MM.1S (cell line): ENCODE measurements at regions not wholly inside any gene's neighbourhood (a gene's known extent, or its start where the extent isn't known, plus 50 kb on each side); places are given as distances from the start of the nearest gene placed in this dataset.

ENCODE experiments used
- DNase-seq: peaks from one replicate; pipeline ENCODE4 v3.0.0-alpha.2; 2015
- H2AFZ ChIP-seq: fragments of 300-600 bp; sonication (generic); 2 replicates; pipeline ENCODE4 v1.6.0; 2016; ENCODE audit warnings: antibody characterized with exemption, low read length
- H3F3A ChIP-seq: fragments of 300-600 bp; sonication (generic); 2 replicates; pipeline ENCODE4 v1.6.1; 2016; ENCODE audit warnings: mild to moderate bottlenecking, antibody characterized with exemption, low read length, moderate library complexity, mixed read lengths; ENCODE audit not compliant: insufficient read depth
- H3K27ac ChIP-seq: fragments of 300-600 bp; sonication (generic); 2 replicates; pipeline ENCODE4 v1.5.1; 2016; ENCODE audit warnings: mild to moderate bottlenecking, low read length
- H3K27me3 ChIP-seq: fragments of 300-600 bp; sonication (generic); replicated peaks from 2 replicates; pipeline ENCODE4 v1.6.0; 2016; ENCODE audit warnings: low read length; ENCODE audit not compliant: insufficient read depth
- H3K36me3 ChIP-seq: fragments of 300-600 bp; sonication (generic); replicated peaks from 2 replicates; pipeline ENCODE4 v1.6.1; 2016; ENCODE audit warnings: mild to moderate bottlenecking, low read length, mixed read lengths; ENCODE audit not compliant: insufficient read depth
- H3K4me1 ChIP-seq: fragments of 300-600 bp; sonication (generic); 2 replicates; pipeline ENCODE4 v1.6.1; 2016; ENCODE audit warnings: low read length, mixed read lengths
- H3K4me2 ChIP-seq: fragments of 300-600 bp; sonication (generic); 2 replicates; pipeline ENCODE4 v1.6.0; 2016; ENCODE audit warnings: low read depth, low read length
- H3K4me3 ChIP-seq: fragments of 300-600 bp; sonication (generic); 2 replicates; pipeline ENCODE4 v1.5.1; 2016; ENCODE audit warnings: low read length, mixed read lengths
- H3K79me2 ChIP-seq: fragments of 300-600 bp; sonication (generic); 2 replicates; pipeline ENCODE4 v1.6.1; 2016; ENCODE audit warnings: mixed run types, low read length, mixed read lengths
- H3K9ac ChIP-seq: fragments of 300-600 bp; sonication (generic); 2 replicates; pipeline ENCODE4 v1.6.1; 2016; ENCODE audit warnings: low read length, mixed read lengths
- H3K9me2 ChIP-seq: fragments of 300-600 bp; sonication (generic); replicated peaks from 2 replicates; pipeline ENCODE4 v1.6.1; 2016; ENCODE audit warnings: mild to moderate bottlenecking, low read length, mixed read lengths; ENCODE audit not compliant: insufficient read depth
- H3K9me3 ChIP-seq: fragments of 300-600 bp; sonication (generic); replicated peaks from 2 replicates; pipeline ENCODE4 v1.6.1; 2016; ENCODE audit warnings: mild to moderate bottlenecking, low read length, mixed read lengths; ENCODE audit not compliant: insufficient read depth
- H4K20me1 ChIP-seq: fragments of 300-600 bp; sonication (generic); 2 replicates; pipeline ENCODE4 v1.6.1; 2016; ENCODE audit warnings: mild to moderate bottlenecking, low read length, moderate library complexity, mixed read lengths; ENCODE audit not compliant: insufficient read depth
- EZH2 ChIP-seq: fragments of 300-600 bp; sonication (generic); optimal IDR thresholded peaks from 2 replicates; pipeline ENCODE3; 2017; ENCODE audit warnings: low read depth, mild to moderate bottlenecking, antibody characterized with exemption, low read length, mixed read lengths
- EZH2phosphoT487 ChIP-seq: fragments of 300-600 bp; sonication (generic); IDR thresholded peaks from 2 replicates; pipeline ENCODE4 v1.6.1; 2018; ENCODE audit warnings: antibody characterized with exemption, low read length
- TF ChIP-seq, protein P1 (sequence below): fragments of 300-600 bp; sonication (generic); IDR thresholded peaks from 2 replicates; pipeline ENCODE4 v1.5.1; 2016; ENCODE audit warnings: antibody characterized with exemption, low read length, mixed read lengths

DNA sequence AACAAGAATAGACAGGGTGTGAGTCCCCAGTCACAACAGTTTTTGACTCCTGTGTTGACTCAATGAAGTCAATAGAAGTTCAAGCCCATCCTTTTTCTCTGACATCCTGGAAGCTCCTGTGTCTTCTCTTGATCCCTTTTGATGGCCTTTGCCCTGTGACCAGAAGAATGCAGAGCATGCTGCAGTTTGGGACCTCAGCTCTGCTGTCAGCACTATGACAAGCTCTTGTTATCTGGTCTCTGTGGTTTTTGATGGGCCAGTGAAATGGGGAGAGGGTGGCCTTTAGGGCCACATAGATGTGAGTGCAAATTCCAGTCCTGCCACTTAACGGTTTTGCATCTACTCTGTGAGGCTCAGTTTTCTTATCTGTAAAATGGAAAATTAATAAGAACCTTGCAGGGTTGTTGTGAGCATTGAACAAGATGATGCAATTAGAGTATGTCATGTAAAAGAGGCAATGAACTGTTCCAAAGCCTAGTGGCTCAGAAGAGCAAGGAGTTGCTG lies 102.4 kb upstream of the IKZF1 start:
- Histone ChIP-seq H3K4me3 (no peak overlapping the region), H3K79me2 (no peaks in the 10 kb centered on the region), H3K4me1 (no peaks in the 10 kb centered on the region), H3K4me2 (no peak overlapping the region), H3K9me3 (no peaks in the 10 kb centered on the region), H3K36me3 (no peaks in the 10 kb centered on the region), H3K9ac (no peak overlapping the region), H3K9me2 (no peaks in the 10 kb centered on the region), H2AFZ (no peak overlapping the region), H3K27me3 (no peaks in the 10 kb centered on the region), H3K27ac (no peak overlapping the region), H4K20me1 (no peaks in the 10 kb centered on the region), H3F3A (no peaks in the 10 kb centered on the region)
- no peak for DNase-seq
- TF ChIP-seq EZH2 (no peak), EZH2phosphoT487 (no peak)
- TF ChIP-seq, protein P1, sequence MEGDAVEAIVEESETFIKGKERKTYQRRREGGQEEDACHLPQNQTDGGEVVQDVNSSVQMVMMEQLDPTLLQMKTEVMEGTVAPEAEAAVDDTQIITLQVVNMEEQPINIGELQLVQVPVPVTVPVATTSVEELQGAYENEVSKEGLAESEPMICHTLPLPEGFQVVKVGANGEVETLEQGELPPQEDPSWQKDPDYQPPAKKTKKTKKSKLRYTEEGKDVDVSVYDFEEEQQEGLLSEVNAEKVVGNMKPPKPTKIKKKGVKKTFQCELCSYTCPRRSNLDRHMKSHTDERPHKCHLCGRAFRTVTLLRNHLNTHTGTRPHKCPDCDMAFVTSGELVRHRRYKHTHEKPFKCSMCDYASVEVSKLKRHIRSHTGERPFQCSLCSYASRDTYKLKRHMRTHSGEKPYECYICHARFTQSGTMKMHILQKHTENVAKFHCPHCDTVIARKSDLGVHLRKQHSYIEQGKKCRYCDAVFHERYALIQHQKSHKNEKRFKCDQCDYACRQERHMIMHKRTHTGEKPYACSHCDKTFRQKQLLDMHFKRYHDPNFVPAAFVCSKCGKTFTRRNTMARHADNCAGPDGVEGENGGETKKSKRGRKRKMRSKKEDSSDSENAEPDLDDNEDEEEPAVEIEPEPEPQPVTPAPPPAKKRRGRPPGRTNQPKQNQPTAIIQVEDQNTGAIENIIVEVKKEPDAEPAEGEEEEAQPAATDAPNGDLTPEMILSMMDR, result no peak

- H4K20me1 ChIP-seq, result no peaks in the 10 kb centered on the region
- no peaks in the 10 kb centered on the region for H3K9me2 ChIP-seq
- no peaks in the 10 kb centered on the region for H3K9me3 ChIP-seq
- H3K4me3 ChIP-seq, result no peak overlapping the region
- no peaks in the 10 kb centered on the region for H3K79me2 ChIP-seq
- no peaks in the 10 kb centered on the region for H3K36me3 ChIP-seq
- no peaks in the 10 kb centered on the region for H3K27me3 ChIP-seq
- no peak overlapping the region for H3K4me2 ChIP-seq
- no peak for TF ChIP-seq EZH2phosphoT487
- TF ChIP-seq EZH2, result no peak
- TF ChIP-seq, protein P1, result no peak
- no peak overlapping the region for H3K9ac ChIP-seq
- no peaks in the 10 kb centered on the region for H3K4me1 ChIP-seq
- no peaks in the 10 kb centered on the region for H3F3A ChIP-seq
- H3K27ac ChIP-seq, result no peak overlapping the region
- no peak for DNase-seq
- H2AFZ ChIP-seq, result no peak overlapping the region
These were observed 104.7 kb upstream of the IKZF1 start for GRCh38 chr7:50199824-50200223.

GRCh38 chr7:50197549-50197948 lies 104.5 kb upstream of the ZPBP start:
- no peaks in the 10 kb centered on the region for H3K4me1 ChIP-seq
- H3K9ac ChIP-seq, result no peak overlapping the region
- H4K20me1 ChIP-seq, result no peaks in the 10 kb centered on the region
- no peak overlapping the region for H3K27ac ChIP-seq
- no peaks in the 10 kb centered on the region for H3K9me3 ChIP-seq
- no peaks in the 10 kb centered on the region for H3K27me3 ChIP-seq
- H3K79me2 ChIP-seq, result no peaks in the 10 kb centered on the region
- H2AFZ ChIP-seq, result no peak overlapping the region
- TF ChIP-seq EZH2phosphoT487, result no peak
- no peaks in the 10 kb centered on the region for H3K36me3 ChIP-seq
- H3K4me3 ChIP-seq, result no peak overlapping the region
- H3F3A ChIP-seq, result no peaks in the 10 kb centered on the region
- no peak for DNase-seq
- H3K4me2 ChIP-seq, result no peak overlapping the region
- H3K9me2 ChIP-seq, result no peaks in the 10 kb centered on the region

DNA sequence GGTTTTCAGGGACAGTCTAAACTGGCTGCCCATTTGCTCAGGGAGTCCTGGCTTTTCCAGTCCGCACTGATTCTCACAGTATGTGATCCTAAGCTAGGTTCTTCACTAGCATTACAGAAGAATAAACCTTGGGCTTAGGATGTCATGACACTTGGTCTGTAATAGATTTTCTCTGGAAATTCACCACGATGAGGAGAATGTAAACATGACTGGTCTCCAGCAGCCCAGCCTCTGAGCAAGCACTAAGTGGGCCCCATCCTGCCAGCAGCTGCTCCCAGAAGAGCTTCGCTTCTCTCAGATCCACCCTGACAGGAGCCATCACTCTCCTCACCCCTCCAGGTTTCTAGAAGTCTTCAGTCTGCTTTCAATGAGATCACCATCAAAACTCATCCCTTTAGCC lies 103.7 kb upstream of the ZPBP start:
- no peaks in the 10 kb centered on the region for H3K9me2 ChIP-seq
- TF ChIP-seq, protein P1, result no peak
- TF ChIP-seq EZH2phosphoT487 (no peak), EZH2 (no peak)
- H3K4me1 ChIP-seq, result no peaks in the 10 kb centered on the region
- no peaks in the 10 kb centered on the region for H3K79me2 ChIP-seq
- H3K4me2 ChIP-seq, result no peak overlapping the region
- no peaks in the 10 kb centered on the region for H3K9me3 ChIP-seq
- H3K4me3 ChIP-seq, result no peak overlapping the region
- no peaks in the 10 kb centered on the region for H3K27me3 ChIP-seq
- H3K27ac ChIP-seq, result no peak overlapping the region
- H3F3A ChIP-seq, result no peaks in the 10 kb centered on the region
- no peaks in the 10 kb centered on the region for H4K20me1 ChIP-seq
- no peak overlapping the region for H2AFZ ChIP-seq
- H3K36me3 ChIP-seq, result no peaks in the 10 kb centered on the region
- H3K9ac ChIP-seq, result no peak overlapping the region
- no peak for DNase-seq
